NCI-H345 treated with DMSO at 0.1 percent for 48 hours (cell line): ENCODE measurements at regions not wholly inside any gene's neighbourhood (a gene's known extent, or its start where the extent isn't known, plus 50 kb on each side); places are given as distances from the start of the nearest gene placed in this dataset.
"Not testable (repeated sequence)": the region's sequence is repeated elsewhere in the genome, so short reads cannot be mapped to it uniquely, and the experiment has no call there.

Experiments
- DNase-seq: peaks from one replicate; lab custom pipeline; 2025; ENCODE audit not compliant: unreplicated experiment; lab: John Stamatoyannopoulos, UW

- no peak for DNase-seq
These were observed 485.6 kb upstream of the IL12A start for GRCh38 chr3:159502986-159503385.

- DNase-seq: not testable (repeated sequence)
These were observed 477.6 kb upstream of the IL12A start for GRCh38 chr3:159510988-159511387.

- no peak for DNase-seq
These were observed 475.2 kb upstream of the IL12A start for GRCh38 chr3:159513444-159513843.

DNA sequence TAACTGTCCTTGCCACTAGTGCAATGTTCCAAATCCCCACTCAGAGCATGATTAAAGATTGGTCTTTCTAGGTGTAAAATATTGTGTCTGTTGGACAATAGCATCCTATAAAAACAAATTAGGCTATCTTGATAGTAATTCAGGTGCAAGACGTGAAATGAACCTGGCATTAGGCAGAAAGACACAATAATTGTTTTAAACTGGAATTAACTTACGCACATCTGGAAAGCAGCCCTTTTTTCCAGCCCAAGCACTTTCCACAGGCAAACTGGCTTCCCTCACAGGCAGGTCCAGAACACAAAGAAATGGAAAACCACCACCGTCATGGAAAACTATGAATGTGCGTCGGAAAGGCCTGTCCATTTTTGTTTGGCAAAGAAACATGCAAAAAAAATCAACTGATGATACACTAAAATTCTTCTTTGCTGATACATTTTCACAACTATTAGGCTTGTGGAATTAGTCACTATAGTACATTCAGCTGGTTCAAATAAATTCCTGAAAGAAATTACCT is 474.7 kb upstream of the IL12A start:
- DNase-seq: no peak

DNA sequence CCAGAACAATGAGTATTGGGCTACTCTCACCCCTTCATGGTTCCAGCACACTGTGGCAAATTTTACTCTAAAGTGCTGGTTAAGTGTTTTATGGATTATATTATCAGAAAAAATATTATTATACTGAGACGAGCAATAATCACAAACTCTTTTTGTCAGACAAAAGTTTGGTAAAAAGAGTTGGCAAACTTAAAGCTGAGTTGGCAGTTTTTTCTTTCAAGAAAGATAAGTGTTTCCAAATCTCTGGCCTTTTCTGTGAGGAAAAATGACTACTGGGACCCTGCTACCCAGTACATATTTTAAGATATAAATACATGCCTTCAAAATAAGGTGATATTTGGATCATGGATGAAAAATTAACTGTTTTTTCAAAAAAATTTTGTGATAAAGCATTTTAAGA is 471.5 kb upstream of the IL12A start:
- DNase-seq: no peak

DNA sequence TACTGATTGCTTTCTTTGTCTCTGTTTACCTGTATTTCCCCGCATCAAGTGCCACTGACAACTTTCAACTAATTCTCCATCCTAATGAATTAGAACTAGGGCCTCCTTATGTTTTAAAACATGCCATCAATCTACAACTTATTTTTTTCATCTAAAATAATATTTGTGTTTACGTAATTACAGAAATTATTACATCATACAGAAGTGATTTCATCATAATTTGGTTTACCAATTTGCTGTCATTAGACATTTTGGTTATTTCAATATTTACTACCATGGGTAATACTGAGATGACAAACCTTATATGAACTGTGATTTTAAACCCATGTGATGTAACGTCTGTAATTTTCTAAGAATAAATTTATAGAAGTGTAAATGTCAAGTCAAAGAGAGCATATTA is 468.0 kb upstream of the IL12A start:
- DNase-seq: no peak

GRCh38 chr3:159522276-159522675 is 466.4 kb upstream of the IL12A start:
- DNase-seq: no peak

DNA sequence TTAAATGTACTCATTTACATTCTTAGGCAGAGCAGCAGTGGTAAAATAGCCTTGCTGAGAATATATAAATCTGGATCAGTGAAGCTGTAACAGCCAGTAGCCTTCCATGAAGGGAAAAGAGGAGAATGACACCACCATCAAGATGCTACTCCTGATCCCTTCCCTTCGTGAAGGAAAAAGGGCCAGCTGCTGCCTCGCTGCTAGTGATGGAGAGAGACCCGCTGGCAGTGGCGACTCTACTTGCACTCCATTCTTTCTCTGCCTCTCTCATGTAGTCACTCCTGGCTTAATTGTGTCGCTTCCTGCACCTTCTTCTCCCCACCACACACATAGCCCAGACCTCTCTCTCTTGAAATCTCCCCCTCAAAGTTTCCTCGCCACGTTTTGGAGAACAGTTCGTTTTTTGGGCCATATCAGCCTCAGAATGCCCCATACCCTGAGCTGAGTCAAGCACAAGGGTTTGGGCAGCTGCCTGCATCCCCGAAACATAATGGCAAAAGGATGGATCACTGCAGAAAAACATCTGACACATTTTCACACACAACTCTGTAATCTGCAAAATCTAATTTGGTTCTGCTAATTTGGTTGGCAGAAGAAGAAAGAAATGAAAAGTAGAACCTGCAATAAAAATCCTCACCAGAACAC is 460.3 kb upstream of the IL12A start:
- no peak for DNase-seq

DNA sequence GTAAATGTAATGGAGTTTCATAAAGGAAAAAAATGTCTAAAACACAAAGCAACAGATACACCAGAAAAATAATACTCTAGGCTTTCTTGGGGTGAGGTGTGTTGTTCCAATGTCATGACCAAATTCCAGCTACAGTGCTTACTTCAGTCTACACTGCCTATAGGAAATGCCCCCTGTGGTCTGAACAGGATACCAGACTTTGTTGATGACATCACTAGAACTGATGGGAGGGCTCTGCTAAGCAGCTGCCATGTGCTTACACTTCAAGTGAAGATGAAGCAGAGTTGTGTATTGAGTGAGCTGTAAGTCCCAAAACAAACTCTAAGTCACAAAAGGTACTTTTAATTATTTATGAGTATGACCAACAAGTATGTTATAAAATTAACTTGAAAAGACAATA is 456.1 kb upstream of the IL12A start:
- DNase-seq: no peak

GRCh38 chr3:159534496-159534895 is 454.1 kb upstream of the IL12A start:
- no peak for DNase-seq

DNA sequence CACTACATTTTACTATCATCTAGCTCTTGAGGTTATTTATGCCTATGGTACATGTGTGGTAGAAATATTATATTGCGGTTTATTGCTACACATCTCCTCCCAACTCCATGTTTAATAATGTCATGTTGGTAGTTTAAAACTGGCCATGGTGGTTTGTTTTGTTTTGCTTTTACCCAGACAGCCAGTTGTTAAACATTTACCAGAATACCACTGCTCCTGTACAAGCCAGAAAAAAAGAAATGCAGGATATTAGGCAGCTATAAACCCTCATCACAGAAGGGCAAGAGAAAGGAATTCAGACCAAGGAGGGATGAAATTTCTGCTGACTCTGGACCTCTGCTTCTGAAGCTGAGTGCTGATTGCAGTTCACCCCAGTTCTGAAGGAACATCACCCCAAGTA is 451.8 kb upstream of the IL12A start:
- no peak for DNase-seq

DNA sequence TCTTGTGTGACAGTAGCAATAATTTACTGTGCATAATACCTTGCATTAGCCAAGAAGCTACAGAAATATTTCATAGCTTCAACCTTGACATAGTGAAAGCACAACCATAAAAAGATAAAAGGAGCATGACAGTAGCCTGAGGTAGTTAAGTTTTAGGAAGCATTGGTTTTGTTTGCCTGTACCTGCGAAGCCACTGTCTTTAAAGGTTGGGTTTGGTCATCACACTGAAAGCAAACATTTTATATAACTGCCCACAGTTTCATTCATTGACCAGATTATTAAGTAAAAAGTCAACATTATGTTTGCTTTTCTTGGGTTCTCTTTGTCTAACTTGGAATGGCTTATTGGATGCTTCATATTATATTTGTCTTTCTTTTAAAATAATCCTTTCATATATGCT is 450.1 kb upstream of the IL12A start:
- no peak for DNase-seq

GRCh38 chr3:159540882-159541495 is 447.6 kb upstream of the IL12A start:
- no peak for DNase-seq

DNA sequence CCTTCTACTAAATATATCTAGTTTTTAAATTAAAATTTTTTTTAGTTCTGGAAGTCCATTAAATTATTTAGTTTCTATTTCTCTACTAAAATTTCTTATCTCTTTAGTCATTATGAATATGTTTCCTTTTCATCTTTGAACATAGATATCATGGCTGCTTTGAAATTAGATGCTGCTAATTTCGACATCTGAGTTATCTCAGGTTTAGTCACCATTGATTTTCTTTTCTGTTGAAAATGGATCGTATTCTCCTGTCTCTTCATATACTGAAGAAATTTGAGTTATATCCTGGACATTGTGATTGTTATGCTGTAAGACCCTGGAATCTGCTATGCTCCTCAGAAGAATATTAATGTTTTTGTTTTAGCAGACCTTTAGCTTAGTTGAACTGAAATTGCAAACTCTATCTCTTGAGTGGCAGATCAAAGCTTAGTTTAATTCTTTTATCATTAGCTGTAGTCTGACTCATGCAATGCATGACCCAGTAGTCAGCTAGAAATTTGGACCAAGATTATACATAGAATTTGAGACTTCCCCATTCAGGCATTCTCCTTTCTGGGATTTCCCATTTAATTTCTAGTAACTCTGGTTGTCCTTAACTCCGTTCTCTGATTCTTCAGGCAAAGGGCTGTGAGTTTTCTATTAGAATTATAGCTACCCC is 439.8 kb upstream of the IL12A start:
- no peak for DNase-seq

DNA sequence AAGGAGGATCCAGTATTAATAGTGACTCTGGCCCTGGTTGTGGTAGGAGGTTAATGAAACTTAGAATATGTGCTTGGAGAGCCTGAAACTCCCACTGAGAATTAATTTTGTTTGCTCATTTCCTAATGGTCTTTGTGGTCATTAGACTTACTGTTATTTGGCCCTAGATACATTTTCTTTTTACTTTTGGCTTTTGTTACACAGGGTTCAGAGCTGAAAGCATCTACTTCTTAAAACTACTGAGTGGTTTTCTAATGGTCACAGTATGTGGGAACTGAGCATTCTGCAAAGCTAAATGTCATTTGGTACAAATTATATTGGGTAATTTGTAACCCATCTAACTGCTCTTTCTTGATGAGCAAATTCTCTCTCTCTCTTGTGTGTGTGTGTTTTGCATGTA is 433.4 kb upstream of the IL12A start:
- no peak for DNase-seq

DNA sequence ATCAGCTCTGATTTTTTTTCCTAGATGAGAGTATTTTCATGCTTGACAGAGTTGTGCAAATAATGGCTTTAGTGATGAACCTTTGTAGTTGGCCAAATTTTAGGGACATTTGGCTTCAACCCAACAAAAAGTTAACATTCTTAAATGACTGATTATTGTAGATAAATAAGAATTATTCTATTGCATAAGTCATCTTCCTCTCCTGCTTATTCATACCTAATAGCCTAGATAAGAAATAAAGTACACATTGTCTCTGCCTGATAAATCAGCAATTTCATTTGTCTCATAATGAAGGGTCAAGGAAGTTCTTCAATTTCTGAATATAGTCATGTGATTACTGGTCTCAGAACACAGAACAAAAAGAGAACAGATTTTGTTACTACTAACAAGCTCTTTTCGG is 428.9 kb upstream of the IL12A start:
- DNase-seq: no peak

DNA sequence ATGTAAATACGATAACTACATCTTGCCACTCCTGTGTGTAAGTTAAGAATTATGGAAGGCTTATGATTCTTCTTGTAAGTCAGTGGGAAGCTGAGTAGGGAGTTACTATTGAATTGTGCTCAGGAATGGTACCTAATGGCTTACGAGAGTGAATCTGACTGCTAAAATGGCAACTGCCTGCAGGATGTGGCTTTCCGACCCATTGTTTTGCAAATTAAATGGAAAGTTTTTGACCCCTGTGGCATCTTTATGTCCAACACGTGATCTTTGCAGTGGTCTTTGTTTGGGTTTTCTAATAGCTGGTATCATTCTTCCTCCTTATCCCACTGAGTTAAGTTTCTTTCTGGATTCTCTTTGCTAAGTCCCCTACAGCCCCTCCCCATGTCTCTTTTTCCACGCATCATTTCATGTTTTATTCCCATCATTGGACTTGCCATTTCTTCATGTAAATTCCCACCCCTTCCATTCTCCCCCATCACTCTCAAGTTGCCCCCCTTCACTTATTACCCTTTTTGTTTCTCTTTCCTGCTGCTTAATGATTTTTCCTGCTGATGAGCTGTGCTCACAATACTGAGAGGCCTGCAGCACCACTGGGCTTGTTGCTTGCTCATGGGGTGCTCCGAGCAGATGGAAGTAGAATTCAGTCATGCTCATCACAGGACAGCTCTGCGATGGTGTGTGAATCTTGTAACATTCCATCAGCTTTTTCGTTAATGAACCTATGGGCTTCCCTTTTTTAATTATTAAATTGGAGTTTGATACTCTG is 428.2 kb upstream of the IL12A start:
- no peak for DNase-seq

- no peak for DNase-seq
These were observed 423.3 kb upstream of the IL12A start for GRCh38 chr3:159565313-159565712.

DNA sequence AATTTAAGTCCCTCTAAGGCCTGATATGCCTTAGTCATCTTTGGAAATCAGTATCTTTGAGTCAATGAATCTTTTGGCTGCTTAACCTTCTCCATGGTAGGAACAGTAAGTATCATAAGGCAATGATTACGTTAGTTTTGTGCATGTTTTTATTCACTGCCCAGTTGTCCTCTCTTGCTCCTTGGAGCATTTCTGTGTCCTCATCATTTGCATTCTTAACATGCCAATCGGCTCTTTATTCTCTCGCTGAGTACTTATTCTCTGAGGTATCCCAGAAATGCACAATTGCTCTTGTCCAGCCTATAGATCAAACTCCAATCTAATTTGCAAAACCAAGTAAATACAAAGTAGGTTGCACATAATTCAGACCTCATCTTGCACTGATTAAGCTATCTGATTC is 405.0 kb upstream of the IL12A start:
- no peak for DNase-seq

DNA sequence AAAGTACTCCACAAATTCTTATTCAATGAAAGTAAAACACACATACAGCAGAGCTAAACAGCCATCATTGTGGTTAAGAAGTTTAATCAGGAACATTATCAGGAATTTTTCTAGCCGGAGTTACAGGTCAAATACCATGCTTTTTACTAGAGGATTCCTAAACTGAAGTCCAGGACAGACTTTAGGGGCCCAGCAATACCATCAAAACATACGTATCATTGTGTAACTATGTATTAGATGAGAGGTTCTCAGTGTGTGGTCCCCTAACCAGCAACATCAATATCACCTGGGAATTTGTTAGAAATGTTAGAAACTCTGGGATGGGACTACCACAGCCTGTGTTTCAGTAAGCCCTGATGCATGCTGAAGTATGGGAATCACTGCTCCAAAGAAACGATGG is 404.2 kb upstream of the IL12A start:
- no peak for DNase-seq

- DNase-seq: no peak
These were observed 401.9 kb upstream of the IL12A start for GRCh38 chr3:159586571-159587202.
